HFFc6 (cell line): ENCODE measurements at regions not wholly inside any gene's neighbourhood (a gene's known extent, or its start where the extent isn't known, plus 50 kb on each side); places are given as distances from the start of the nearest gene placed in this dataset.

Experiments used
- DNase-seq: peaks from one replicate; pipeline ENCODE4 v3.0.0-alpha.2; 2018
- H3K27ac Mint-ChIP-seq: 2 replicates; pipeline ENCODE4 v1.8.0; 2020; ENCODE audit warnings: mild to moderate bottlenecking, mixed read lengths
- H3K27me3 Mint-ChIP-seq: 2 replicates; pipeline ENCODE4 v1.8.0; 2021; ENCODE audit warnings: mild to moderate bottlenecking, moderate library complexity, mixed read lengths; ENCODE audit not compliant: insufficient read depth
- H3K36me3 Mint-ChIP-seq: 2 replicates; pipeline ENCODE4 v1.8.0; 2021; ENCODE audit warnings: low read depth, mixed read lengths
- H3K4me1 Mint-ChIP-seq: 2 replicates; pipeline ENCODE4 v1.8.0; 2020; ENCODE audit warnings: low read depth, mixed read lengths
- H3K4me3 Mint-ChIP-seq: 2 replicates; pipeline ENCODE4 v1.8.0; 2020; ENCODE audit warnings: mild to moderate bottlenecking, moderate library complexity, mixed read lengths
- H3K9me3 Mint-ChIP-seq: 2 replicates; pipeline ENCODE4 v1.8.0; 2020; ENCODE audit warnings: mild to moderate bottlenecking, mixed read lengths
- TF ChIP-seq, protein P1 (sequence below): fragments of 200-600 bp; sonication (generic); IDR thresholded peaks from 2 replicates; pipeline ENCODE4 v1.5.0; 2021; ENCODE audit warnings: antibody characterized with exemption, mild to moderate bottlenecking

GRCh38 chr1:101377084-101377835 is 140.4 kb downstream of the S1PR1 start:
- Mint-ChIP-seq H3K4me1 (no peaks in the 10 kb centered on the region), H3K27me3 (peaks cover 15% of the 10 kb centered on the region), H3K9me3 (peaks cover 9% of the 10 kb centered on the region), H3K4me3 (no peak overlapping the region), H3K36me3 (no peaks in the 10 kb centered on the region; the same call in 1 of the 2 replicates), H3K27ac (no peak overlapping the region)
- TF ChIP-seq, protein P1, sequence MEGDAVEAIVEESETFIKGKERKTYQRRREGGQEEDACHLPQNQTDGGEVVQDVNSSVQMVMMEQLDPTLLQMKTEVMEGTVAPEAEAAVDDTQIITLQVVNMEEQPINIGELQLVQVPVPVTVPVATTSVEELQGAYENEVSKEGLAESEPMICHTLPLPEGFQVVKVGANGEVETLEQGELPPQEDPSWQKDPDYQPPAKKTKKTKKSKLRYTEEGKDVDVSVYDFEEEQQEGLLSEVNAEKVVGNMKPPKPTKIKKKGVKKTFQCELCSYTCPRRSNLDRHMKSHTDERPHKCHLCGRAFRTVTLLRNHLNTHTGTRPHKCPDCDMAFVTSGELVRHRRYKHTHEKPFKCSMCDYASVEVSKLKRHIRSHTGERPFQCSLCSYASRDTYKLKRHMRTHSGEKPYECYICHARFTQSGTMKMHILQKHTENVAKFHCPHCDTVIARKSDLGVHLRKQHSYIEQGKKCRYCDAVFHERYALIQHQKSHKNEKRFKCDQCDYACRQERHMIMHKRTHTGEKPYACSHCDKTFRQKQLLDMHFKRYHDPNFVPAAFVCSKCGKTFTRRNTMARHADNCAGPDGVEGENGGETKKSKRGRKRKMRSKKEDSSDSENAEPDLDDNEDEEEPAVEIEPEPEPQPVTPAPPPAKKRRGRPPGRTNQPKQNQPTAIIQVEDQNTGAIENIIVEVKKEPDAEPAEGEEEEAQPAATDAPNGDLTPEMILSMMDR: no peak
- no peak for DNase-seq

DNA sequence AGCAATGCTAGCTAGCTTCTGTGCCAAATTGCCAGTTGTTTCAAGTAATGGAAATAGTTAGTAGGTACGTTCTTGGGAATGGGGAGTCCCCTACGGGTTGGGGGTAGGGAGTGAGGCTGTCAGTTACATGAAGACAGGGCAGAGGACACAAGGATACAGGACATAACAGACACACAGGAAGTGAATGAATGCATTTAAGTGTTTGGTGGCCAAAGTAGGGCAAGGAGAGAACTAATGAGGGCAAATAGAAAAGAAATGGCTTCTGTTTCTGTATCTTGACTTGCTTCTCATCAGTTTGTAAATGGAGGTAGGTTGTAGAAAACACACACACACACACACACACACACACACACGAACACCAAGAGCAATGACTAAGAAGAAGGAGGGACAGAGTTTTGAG is 142.2 kb downstream of the S1PR1 start:
- Mint-ChIP-seq H3K27ac (no peak overlapping the region), H3K4me1 (no peaks in the 10 kb centered on the region), H3K36me3 (no peaks in the 10 kb centered on the region), H3K9me3 (no peaks in the 10 kb centered on the region), H3K27me3 (peaks cover 17% of the 10 kb centered on the region), H3K4me3 (no peak overlapping the region)
- TF ChIP-seq, protein P1: no peak
- DNase-seq: no peak

- DNase-seq: no peak
- no peaks in the 10 kb centered on the region for H3K4me1 Mint-ChIP-seq
- H3K27me3 Mint-ChIP-seq: peaks cover 17% of the 10 kb centered on the region
Measured at GRCh38 chr1:101379950-101380349, 143.1 kb downstream of the S1PR1 start.

DNA sequence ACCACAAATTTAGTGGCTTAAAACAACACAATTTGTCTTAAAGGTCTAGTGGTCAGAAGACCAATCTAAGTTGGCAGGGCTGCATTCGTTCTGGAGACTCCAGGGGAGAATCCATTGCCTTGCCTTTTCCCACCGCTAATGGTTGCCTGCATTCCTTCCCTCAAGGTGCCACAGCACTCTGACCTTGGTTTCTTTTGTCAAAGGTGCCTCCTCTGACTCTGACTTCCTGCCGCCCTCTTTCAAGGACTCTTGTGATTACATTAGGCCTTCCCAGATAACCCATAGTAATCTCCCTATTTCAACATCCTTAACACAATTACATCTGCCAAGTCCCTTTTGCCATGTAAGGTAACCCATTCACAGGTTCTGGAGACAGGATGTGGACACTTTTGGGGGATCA is 145.3 kb downstream of the S1PR1 start:
- TF ChIP-seq, protein P1: no peak
- H3K4me3 Mint-ChIP-seq: no peak overlapping the region
- no peak overlapping the region for H3K27ac Mint-ChIP-seq
- no peaks in the 10 kb centered on the region for H3K4me1 Mint-ChIP-seq
- peaks cover 17% of the 10 kb centered on the region for H3K27me3 Mint-ChIP-seq
- H3K36me3 Mint-ChIP-seq: no peaks in the 10 kb centered on the region
- H3K9me3 Mint-ChIP-seq: no peaks in the 10 kb centered on the region
- DNase-seq: no peak

More at GRCh38 chr1:101379950-101380349, 143.1 kb downstream of the S1PR1 start:
- no peak overlapping the region for H3K27ac Mint-ChIP-seq
- H3K36me3 Mint-ChIP-seq: no peaks in the 10 kb centered on the region
- no peaks in the 10 kb centered on the region for H3K9me3 Mint-ChIP-seq
- TF ChIP-seq, protein P1: no peak
- H3K4me3 Mint-ChIP-seq: no peak overlapping the region

- H3K4me1 Mint-ChIP-seq: peaks cover 2% of the 10 kb centered on the region; the same call in 1 of the 2 replicates
- TF ChIP-seq, protein P1: no peak
- H3K27me3 Mint-ChIP-seq: peaks cover 13% of the 10 kb centered on the region
- H3K27ac Mint-ChIP-seq: no peak overlapping the region
- H3K9me3 Mint-ChIP-seq: no peaks in the 10 kb centered on the region
- no peak overlapping the region for H3K4me3 Mint-ChIP-seq
- H3K36me3 Mint-ChIP-seq: no peaks in the 10 kb centered on the region
- DNase-seq: peak; percentile 27
Measured at GRCh38 chr1:101388904-101389546, 152.2 kb downstream of the S1PR1 start.
